COR-L47 (cell line): ENCODE measurements at regions not wholly inside any gene's neighbourhood (a gene's known extent, or its start where the extent isn't known, plus 50 kb on each side); places are given as distances from the start of the nearest gene placed in this dataset.

Experiments used
- DNase-seq: peaks from one replicate; lab custom pipeline; 2025; lab: John Stamatoyannopoulos, UW

DNA sequence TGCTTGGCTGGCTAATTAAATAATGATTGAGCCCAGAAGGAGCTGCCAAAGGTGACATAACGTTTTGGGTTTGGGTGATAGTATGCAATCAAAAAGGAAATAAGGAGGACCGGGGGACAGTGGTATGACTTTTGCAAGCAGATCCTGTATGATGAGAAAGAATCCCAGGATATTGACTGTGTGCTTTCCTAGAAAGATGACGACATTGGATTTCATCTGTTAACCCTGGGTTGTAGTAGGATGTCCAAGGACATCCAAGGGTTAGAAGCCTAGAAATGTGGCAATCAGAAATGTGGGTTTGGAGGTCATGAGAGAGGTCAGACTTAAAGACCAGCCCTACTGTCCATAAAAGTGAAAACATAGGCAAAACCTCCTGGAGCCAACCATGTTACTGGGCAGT lies 50.3 kb upstream of the HMHB1 start:
- DNase-seq = no peak

- no peak for DNase-seq
These were observed 51.2 kb upstream of the HMHB1 start for GRCh38 chr5:143760755-143761154.

DNA sequence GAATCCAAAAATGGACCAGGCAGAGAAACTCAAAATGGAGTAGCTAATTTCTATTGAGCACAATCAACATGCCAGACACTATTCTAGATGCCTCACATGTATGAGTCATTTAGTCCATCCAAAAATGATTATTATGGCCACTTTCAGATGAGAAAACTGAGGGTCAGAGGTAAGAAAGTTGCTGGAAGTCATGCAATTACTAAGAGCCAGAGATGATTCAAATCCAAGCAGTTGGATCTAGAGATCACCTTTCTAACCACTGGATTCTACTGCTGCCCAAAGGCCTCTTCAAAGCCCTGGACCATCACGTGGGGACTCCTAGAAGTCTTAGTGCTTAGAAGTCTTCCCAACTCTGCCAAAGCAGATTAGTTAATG lies 51.8 kb upstream of the HMHB1 start:
- DNase-seq = no peak

- DNase-seq = no peak
These were observed 52.4 kb upstream of the HMHB1 start for GRCh38 chr5:143759396-143760130.

GRCh38 chr5:143758750-143759149 lies 53.2 kb upstream of the HMHB1 start:
- DNase-seq = no peak

GRCh38 chr5:143758015-143758414 lies 53.9 kb upstream of the HMHB1 start:
- no peak for DNase-seq

DNA sequence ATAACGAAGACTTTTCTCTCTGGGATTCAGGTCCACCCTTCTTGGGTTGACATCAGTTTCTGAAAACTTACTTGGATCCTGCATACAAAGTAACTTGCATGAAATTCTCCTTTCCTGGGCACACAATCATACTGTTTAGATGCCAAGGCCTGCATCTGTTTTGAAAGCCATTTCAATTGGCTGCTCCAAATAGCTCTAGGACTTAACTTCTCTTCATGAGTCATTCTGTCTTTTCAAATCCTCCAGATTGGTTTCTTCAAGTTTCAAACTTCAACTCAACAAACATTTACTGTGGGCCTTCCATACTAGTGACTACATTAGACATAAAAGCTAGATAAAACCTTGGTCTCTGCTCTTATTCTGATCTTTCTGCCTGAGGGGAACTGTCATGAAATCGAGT lies 54.8 kb upstream of the HMHB1 start:
- DNase-seq = no peak

DNA sequence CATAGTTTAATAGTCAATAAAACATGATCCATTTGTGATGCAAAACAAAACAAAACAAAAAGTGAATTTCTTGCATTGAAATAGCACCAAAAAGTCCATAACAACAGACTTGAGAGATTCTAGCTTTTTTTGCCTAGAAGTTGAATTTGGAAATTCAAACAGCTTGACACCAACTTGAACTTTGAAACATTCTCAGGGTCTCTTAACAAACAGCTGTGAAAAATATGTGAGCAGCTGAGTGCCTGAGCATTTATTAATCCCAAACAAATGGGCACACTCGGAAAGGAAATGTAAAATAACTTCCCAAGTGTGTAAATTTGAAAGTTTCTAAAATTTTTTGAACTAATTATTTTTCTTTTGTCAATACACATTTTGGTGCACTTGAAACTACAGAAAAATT lies 56.0 kb upstream of the HMHB1 start:
- no peak for DNase-seq

- DNase-seq = no peak
These were observed 59.7 kb upstream of the HMHB1 start for GRCh38 chr5:143752165-143752850.

DNA sequence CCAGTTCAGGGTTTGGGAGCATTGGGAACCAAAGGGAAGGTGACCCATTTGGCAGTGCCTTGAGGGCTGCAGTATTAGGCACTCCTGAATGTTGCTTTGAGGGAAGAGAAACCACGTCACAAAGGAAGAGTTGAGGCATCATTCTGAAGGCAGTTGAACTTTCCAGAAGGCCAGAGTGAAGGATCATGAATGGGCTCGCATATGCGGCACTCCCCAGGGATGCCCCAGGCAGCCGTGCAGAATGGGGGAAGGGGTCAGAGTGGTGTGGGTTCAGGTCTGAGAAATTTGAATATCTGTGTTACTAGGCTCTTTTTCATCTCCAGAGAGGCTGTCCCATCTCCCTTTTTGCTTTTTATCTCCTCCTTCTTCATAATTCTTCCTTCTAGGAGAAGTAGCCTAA lies 60.6 kb upstream of the HMHB1 start:
- no peak for DNase-seq

DNA sequence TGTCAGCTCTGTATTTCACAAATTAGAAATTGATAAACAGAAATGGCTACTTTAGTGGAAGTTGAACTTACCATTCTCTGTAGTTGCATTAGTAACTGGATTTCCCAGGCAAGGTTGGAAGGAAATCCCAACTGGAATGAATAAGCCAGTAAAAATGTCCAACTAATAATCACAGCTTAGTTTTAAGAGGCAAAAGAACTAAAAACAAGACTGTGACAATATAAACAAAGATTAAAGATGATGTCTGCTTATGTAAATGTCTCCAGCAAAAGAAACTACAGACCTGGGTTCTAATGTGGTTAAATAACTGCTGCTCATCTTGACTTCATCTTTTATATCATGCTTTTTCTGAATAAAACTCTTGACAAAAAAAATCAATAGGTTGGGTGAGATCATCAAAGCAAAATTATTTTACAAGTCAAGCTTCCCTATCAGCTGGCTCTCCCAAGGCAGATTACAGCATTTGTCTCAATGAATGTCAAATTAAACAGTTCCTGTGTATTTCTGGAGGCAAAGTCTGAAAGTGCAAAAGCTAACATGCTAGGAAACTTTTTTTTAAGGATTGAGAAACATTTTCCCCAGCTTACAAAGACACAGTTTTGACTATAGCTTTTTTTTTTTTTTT lies 62.3 kb upstream of the HMHB1 start:
- DNase-seq = no peak

DNA sequence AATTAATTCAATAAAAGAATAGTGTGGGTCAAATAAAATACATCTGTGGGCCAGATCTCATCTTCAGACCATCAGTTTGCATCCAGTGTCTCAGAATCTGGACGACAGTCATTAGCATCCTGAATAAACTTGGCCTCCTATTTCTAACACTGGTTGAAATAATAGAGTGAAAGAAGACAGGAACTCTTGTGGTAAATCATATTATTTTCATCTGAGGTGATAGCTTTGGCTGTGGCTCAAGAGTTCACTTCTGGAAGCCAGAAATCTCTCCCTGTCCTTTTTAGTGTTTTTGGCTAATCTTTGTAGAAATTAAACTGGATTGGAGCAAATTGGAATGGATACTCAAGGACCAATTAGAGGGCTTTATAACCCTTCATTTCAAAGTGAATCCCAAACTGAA lies 63.4 kb upstream of the HMHB1 start:
- no peak for DNase-seq

DNA sequence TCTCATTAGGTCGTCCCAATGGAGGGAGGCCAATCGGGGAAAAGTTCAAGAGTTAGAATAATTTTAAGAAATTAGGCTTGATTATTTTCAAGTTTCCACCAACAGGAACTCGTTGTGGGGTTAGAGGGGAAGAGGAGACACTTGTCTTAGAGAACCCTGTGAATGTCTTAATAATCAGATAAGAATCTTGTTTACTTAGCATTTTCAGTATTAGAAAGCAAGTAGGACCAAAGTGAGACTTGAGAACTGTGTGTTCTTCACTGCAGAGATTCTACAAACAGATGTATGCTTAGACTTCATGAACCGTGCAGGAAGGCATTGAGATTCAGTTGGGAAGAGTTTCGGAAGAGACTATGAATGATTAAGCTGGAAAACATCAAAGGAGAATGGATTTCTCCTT lies 69.0 kb upstream of the HMHB1 start:
- no peak for DNase-seq

- no peak for DNase-seq
These were observed 70.5 kb upstream of the HMHB1 start for GRCh38 chr5:143741421-143741820.

- no peak for DNase-seq
These were observed 71.0 kb upstream of the HMHB1 start for GRCh38 chr5:143740956-143741355.

- no peak for DNase-seq
These were observed 72.2 kb upstream of the HMHB1 start for GRCh38 chr5:143739746-143740145.

- DNase-seq = no peak
These were observed 73.3 kb upstream of the HMHB1 start for GRCh38 chr5:143738417-143739401.

DNA sequence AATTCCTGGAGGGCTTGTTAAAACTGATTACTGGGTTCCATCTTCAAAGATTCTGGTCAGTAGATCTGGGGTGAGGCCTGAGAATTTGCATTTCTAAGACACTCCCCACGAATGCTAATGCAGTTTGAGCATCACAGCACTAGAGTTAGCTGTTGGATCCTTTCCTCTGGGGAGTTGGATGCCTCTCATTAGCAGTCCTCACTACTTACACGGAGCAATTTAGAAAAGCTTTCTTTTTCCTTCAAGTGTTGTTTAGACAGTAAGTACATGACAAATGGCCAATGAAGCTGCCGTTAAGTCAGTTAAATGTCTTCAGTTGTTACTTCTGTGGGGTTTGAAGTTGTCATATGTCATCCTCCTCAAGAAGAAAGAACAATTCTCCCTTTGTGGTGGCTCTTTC lies 74.9 kb upstream of the HMHB1 start:
- no peak for DNase-seq

- no peak for DNase-seq
These were observed 77.5 kb upstream of the HMHB1 start for GRCh38 chr5:143734456-143734780.

DNA sequence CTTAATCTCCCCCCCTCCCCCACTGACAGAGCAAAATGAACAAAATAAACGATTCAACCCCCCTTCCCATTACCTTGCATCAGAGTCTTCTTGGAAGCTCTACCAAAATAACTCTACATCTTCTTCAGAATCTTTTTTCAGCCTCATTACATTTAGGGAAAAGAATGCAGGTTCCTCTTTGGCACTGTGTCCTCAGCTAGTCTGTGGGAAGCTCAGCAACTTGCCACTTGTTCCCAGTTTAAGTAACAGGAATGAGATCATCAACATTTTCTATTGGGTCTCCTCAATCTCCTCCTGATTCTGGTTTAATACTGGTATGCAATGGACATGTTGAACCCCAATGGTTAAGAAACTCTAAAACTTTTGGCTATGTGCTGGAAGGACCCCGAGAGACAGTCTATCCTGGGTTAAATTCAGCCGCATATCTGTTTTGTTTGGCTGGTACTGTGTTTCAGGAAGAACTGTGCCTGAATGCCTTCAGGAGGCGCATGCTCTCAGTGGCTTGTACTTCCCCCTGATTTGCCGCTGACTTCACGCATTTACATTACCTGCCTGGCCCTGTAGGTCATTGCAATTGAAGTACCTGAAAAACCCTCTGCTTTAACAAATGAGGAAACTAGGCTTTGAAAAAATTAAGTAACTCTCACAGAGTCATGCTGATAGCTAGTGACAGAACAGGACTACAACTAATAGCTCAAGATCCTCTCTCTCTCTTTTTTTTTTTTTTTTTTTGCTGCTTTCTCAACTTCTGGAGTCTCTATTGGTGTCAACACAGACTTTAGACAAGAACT lies 78.1 kb upstream of the HMHB1 start:
- DNase-seq = no peak

DNA sequence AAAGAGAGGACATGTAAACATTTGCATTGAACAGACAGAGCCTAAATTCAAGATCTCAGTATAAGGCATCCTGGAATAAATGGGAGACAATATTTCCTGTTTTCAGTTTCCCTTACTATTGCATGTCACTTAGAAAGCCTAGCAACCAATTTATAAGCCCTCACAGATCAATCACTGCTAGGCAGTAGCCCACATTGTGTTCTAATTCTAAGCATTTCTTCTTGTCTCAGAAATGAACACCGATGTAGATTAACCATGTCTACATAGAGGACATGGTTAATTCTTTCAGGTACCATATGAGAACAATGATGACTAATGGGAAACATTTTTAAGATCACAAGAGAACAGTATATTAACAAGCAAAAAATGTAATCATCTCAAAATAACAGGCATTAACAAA lies 79.6 kb upstream of the HMHB1 start:
- no peak for DNase-seq
